Breast epithelium (tissue), 3 donors: ENCODE measurements at regions not wholly inside any gene's neighbourhood (a gene's known extent, or its start where the extent isn't known, plus 50 kb on each side); places are given as distances from the start of the nearest gene placed in this dataset.

Experiments
- CTCF ChIP-seq, 3 donors: fragments of 450-650 bp; IDR thresholded peaks; one replicate each; pipeline ENCODE4 v1.5.1; 2016 to 2017; ENCODE audit warnings: antibody characterized with exemption in 3 of 3, mild to moderate bottlenecking in 3 of 3, moderate library complexity in 3 of 3
- POLR2A ChIP-seq: fragments of 450-650 bp; IDR thresholded peaks from one replicate; pipeline ENCODE4 v1.6.1; 2016; ENCODE audit warnings: antibody characterized with exemption, mild to moderate bottlenecking, moderate library complexity

DNA sequence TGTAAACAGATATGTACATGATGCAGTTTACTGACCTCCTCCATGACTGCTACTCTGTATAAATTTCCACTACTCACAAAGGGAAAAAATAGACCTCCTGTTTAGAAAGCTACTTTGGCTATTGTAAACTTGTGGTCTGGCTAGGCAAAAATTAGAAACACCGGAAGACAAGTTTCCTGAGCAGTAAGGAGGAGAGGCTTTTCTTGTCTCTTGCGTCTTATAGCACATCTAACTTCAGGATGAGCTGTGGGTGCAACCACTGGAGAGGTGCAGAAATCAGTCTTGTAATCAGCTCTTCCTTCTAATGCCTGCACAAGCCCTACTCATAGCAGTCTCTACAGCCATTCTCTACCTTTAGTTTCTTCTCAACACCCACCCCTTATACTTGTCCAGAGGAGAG, 296.5 kb upstream of the SLC35B3 start:
- TF ChIP-seq POLR2A (no peak), CTCF (IDR thresholded peaks at IDR 0.05) (no peak)
